Activated CD8-positive, alpha-beta T cell treated with anti-CD3 and anti-CD28 coated beads, Interleukin-2, amount 10 ng/mL, durations not matched to agents 7 days and 5 days (primary cell): ENCODE measurements at regions not wholly inside any gene's neighbourhood (a gene's known extent, or its start where the extent isn't known, plus 50 kb on each side); places are given as distances from the start of the nearest gene placed in this dataset.

Experiments
- ATAC-seq: fragments of 150-1000 bp; cut with Tn5 transposase; one replicate; pipeline ENCODE4 v1.10.0; 2021; ENCODE audit warnings: moderate library complexity
- CTCF ChIA-PET: fragments of 350-600 bp; sonication (Branson Sonifier 250); formaldehyde crosslinking; loops from one replicate; lab custom pipeline; 2021; ENCODE audit warnings: antibody characterized with exemption; lab: Charles Lee
- POLR2A ChIA-PET: fragments of 350-600 bp; sonication (Branson Sonifier 250); formaldehyde crosslinking; loops from one replicate; lab custom pipeline; 2021; ENCODE audit warnings: antibody characterized with exemption; lab: Charles Lee
- DNase-seq: peaks from one replicate; pipeline ENCODE4 v3.0.0-alpha.2; 2020
- H3K27ac Mint-ChIP-seq: one replicate; pipeline ENCODE4 v1.8.0; 2021; ENCODE audit warnings: mild to moderate bottlenecking, mixed read lengths
- H3K27me3 Mint-ChIP-seq: one replicate; pipeline ENCODE4 v1.8.0; 2021; ENCODE audit warnings: low read depth, mixed read lengths
- H3K36me3 Mint-ChIP-seq: one replicate; pipeline ENCODE4 v1.8.0; 2021; ENCODE audit warnings: low read depth, mixed read lengths
- H3K4me1 Mint-ChIP-seq: one replicate; pipeline ENCODE4 v1.8.0; 2021; ENCODE audit warnings: low read depth, mixed read lengths
- H3K4me3 Mint-ChIP-seq: one replicate; pipeline ENCODE4 v1.8.0; 2021; ENCODE audit warnings: mild to moderate bottlenecking, mixed read lengths
- H3K9me3 Mint-ChIP-seq: one replicate; pipeline ENCODE4 v1.8.0; 2022; ENCODE audit warnings: mixed read lengths; ENCODE audit not compliant: insufficient read depth

DNA sequence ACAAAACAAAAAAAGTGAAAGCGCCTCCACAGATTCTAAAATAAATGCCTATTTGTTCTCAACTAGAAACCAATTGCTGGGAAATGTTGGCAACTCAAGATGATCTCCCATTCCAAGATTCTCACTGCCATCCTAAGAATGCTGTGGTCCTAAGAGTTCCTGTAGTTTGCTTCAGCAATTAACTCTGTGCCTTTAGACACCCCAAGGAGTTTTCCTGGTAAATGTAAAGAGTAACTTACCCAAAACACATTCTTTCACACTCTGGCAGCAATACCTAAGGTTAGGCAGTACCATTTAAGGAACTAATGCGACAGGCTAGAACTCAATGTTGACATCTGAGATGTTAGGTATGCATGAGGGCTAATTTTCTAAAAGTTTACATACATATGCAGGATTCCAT lies 58.8 kb upstream of the TANK start:
- POLR2A ChIA-PET: no interaction called here
- Mint-ChIP-seq H3K36me3 (peaks cover 12% of the 10 kb centered on the region), H3K9me3 (no peaks in the 10 kb centered on the region), H3K4me1 (peaks cover 15% of the 10 kb centered on the region), H3K4me3 (no peak overlapping the region), H3K27ac (no peak overlapping the region), H3K27me3 (no peaks in the 10 kb centered on the region)
- DNase-seq: no peak
- CTCF ChIA-PET: interaction anchor here (0.6 to 1.9 kb wide), 3 partner anchors 10 to 38 kb away, joined by 3 to 4 read pairs (median 3); no protein-coding TSS in a partner anchor
- ATAC-seq: no peak

- H3K9me3 Mint-ChIP-seq: no peaks in the 10 kb centered on the region
- ChIA-PET CTCF (interaction anchor here (1.7 to 3.7 kb wide), 2 partner anchors 24 to 39 kb away, joined by 5 to 21 read pairs; no protein-coding TSS in a partner anchor), POLR2A (interaction anchor here (1.1 kb wide), 1 partner anchor 13 kb away, joined by 3 read pairs; no protein-coding TSS in a partner anchor)
- DNase-seq (no peak), ATAC-seq (no peak)
- no peaks in the 10 kb centered on the region for H3K27me3 Mint-ChIP-seq
- H3K27ac Mint-ChIP-seq: no peak overlapping the region
- peaks cover 8% of the 10 kb centered on the region for H3K36me3 Mint-ChIP-seq
- peaks cover 15% of the 10 kb centered on the region for H3K4me1 Mint-ChIP-seq
- H3K4me3 Mint-ChIP-seq: no peak overlapping the region
Observed at GRCh38 chr2:161102770-161103450, 57.3 kb upstream of the TANK start.

DNA sequence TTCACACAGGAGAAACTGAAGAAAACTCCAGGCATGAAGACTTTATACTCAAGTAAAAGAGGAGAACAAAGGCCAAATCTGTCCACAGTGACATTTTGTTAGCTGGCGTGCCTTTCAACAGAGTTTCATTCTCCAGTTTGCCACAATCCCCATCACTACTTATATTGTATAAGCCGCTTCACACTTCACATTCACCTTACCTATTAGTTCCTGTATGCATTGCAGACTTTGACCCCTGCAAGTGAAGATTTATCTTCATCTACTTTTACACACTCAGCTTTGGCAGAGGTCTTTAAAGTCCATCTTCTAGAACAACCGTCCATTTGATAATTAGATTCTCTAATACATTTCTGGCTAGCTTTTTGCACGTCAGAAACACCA lies 56.8 kb upstream of the TANK start:
- no peak overlapping the region for H3K27ac Mint-ChIP-seq
- ChIA-PET CTCF (interaction anchor here (1.3 to 3.7 kb wide), 6 partner anchors 8 to 40 kb away, joined by 3 to 21 read pairs (median 7); no protein-coding TSS in a partner anchor), POLR2A (interaction anchor here (1.1 kb wide), 1 partner anchor 12 kb away, joined by 3 read pairs; no protein-coding TSS in a partner anchor)
- ATAC-seq (no peak), DNase-seq (no peak)
- H3K4me1 Mint-ChIP-seq: peaks cover 15% of the 10 kb centered on the region
- no peak overlapping the region for H3K4me3 Mint-ChIP-seq
- H3K36me3 Mint-ChIP-seq: peaks cover 5% of the 10 kb centered on the region
- H3K27me3 Mint-ChIP-seq: no peaks in the 10 kb centered on the region
- H3K9me3 Mint-ChIP-seq: no peaks in the 10 kb centered on the region

DNA sequence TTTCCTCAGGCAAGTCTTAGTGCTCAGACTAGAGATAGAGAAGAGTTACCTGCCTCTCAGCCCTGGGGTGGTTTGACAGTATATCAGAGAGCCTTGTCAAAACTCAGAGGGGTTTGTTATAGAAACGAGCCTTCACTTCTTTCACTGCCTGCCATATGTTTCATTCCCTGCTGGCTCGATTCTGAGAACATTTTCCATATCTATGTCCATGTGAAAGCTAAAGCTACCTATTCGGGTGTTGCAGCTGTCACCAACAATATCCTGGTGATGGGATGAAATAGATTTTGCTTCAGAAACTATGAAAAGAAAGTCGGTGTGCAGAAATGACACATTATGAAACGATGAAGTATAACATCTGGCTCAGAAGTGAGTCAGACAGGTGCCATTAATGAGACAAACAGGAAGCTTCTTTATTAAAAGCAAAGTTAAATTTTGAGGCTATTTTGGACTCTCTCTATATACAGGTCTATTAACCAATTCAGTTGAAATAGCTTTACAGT lies 56.1 kb upstream of the TANK start:
- DNase-seq (no peak), ATAC-seq (no peak)
- H3K9me3 Mint-ChIP-seq: no peaks in the 10 kb centered on the region
- H3K4me1 Mint-ChIP-seq: peaks cover 15% of the 10 kb centered on the region
- CTCF ChIA-PET: interaction anchor here (1.3 to 3.7 kb wide), 9 partner anchors 8 to 65 kb away, joined by 3 to 21 read pairs (median 6); no protein-coding TSS in a partner anchor
- no peak overlapping the region for H3K27ac Mint-ChIP-seq
- H3K4me3 Mint-ChIP-seq: no peak overlapping the region
- no peaks in the 10 kb centered on the region for H3K27me3 Mint-ChIP-seq
- peaks cover 2% of the 10 kb centered on the region for H3K36me3 Mint-ChIP-seq
- POLR2A ChIA-PET: interaction anchor here (1.1 kb wide), 1 partner anchor 12 kb away, joined by 3 read pairs; no protein-coding TSS in a partner anchor

GRCh38 chr2:161107265-161107664 lies 53.0 kb upstream of the TANK start:
- no peak for DNase-seq
- POLR2A ChIA-PET: interaction anchor here (0.6 to 1.4 kb wide), 3 partner anchors 17 to 700 kb away, joined by 3 to 4 read pairs (median 3); no protein-coding TSS in a partner anchor
- H3K4me1 Mint-ChIP-seq: peaks cover 10% of the 10 kb centered on the region
- H3K4me3 Mint-ChIP-seq: no peak overlapping the region
- no peaks in the 10 kb centered on the region for H3K36me3 Mint-ChIP-seq
- H3K9me3 Mint-ChIP-seq: no peaks in the 10 kb centered on the region
- H3K27ac Mint-ChIP-seq: no peak overlapping the region
- peaks cover 9% of the 10 kb centered on the region for H3K27me3 Mint-ChIP-seq
- CTCF ChIA-PET: interaction anchor here (0.8 to 2.1 kb wide), 6 partner anchors 10 to 43 kb away, joined by 3 to 6 read pairs (median 4); no protein-coding TSS in a partner anchor
- no peak for ATAC-seq
